GM19372 (cell line): ENCODE measurements at regions not wholly inside any gene's neighbourhood (a gene's known extent, or its start where the extent isn't known, plus 50 kb on each side); places are given as distances from the start of the nearest gene placed in this dataset.
"Not testable (repeated sequence)": the region's sequence is repeated elsewhere in the genome, so short reads cannot be mapped to it uniquely, and the experiment has no call there.

Source experiments
- ATAC-seq: cut with Tn5 transposase; IDR thresholded peaks from one replicate; pipeline ENCODE4 v1.9.1; 2021; ENCODE audit warnings: mild to moderate bottlenecking, low read depth, moderate library complexity; ENCODE audit not compliant: unreplicated experiment

- ATAC-seq: no peak
These were observed 222.8 kb upstream of the OBI1 start for GRCh38 chr13:78881751-78882150.

GRCh38 chr13:78881054-78881453, 222.1 kb upstream of the OBI1 start:
- ATAC-seq: no peak

- ATAC-seq: no peak
These were observed 218.1 kb upstream of the OBI1 start for GRCh38 chr13:78876915-78877549.

- peak; percentile 66 for ATAC-seq
These were observed 217.0 kb upstream of the OBI1 start for GRCh38 chr13:78875792-78876580.

GRCh38 chr13:78868991-78869390, 210.0 kb upstream of the OBI1 start:
- ATAC-seq: no peak

- no peak for ATAC-seq
These were observed 208.7 kb upstream of the OBI1 start for GRCh38 chr13:78867655-78868054.

GRCh38 chr13:78866076-78866475, 207.1 kb upstream of the OBI1 start:
- not testable (repeated sequence) for ATAC-seq

- ATAC-seq: no peak
These were observed 203.5 kb upstream of the OBI1 start for GRCh38 chr13:78862446-78862845.

GRCh38 chr13:78852709-78853108, 193.8 kb upstream of the OBI1 start:
- no peak for ATAC-seq

GRCh38 chr13:78845656-78846365, 186.9 kb upstream of the OBI1 start:
- ATAC-seq: no peak

GRCh38 chr13:78844106-78844505, 185.2 kb upstream of the OBI1 start:
- no peak for ATAC-seq

- no peak for ATAC-seq
These were observed 182.5 kb upstream of the OBI1 start for GRCh38 chr13:78841358-78841963.

GRCh38 chr13:78836238-78836784, 177.4 kb upstream of the OBI1 start:
- ATAC-seq: no peak

GRCh38 chr13:78832461-78832860, 173.5 kb upstream of the OBI1 start:
- no peak for ATAC-seq

- no peak for ATAC-seq
These were observed 171.6 kb upstream of the OBI1 start for GRCh38 chr13:78830508-78830907.

- ATAC-seq: no peak
These were observed 170.9 kb upstream of the OBI1 start for GRCh38 chr13:78829821-78830220.

GRCh38 chr13:78827471-78827870, 168.5 kb upstream of the OBI1 start:
- ATAC-seq: no peak

- no peak for ATAC-seq
These were observed 168.0 kb upstream of the OBI1 start for GRCh38 chr13:78826936-78827335.

- ATAC-seq: no peak
These were observed 167.4 kb upstream of the OBI1 start for GRCh38 chr13:78826312-78826711.

- no peak for ATAC-seq
These were observed 161.6 kb upstream of the OBI1 start for GRCh38 chr13:78820541-78820940.

- no peak for ATAC-seq
These were observed 157.6 kb upstream of the OBI1 start for GRCh38 chr13:78816592-78816991.
